Thyroid gland (tissue), 4 donors: ENCODE measurements at regions not wholly inside any gene's neighbourhood (a gene's known extent, or its start where the extent isn't known, plus 50 kb on each side); places are given as distances from the start of the nearest gene placed in this dataset.
"Not testable (repeated sequence)": the region's sequence is repeated elsewhere in the genome, so short reads cannot be mapped to it uniquely, and the experiment has no call there.

Experiments used
- DNase-seq, 2 donors: peaks; one replicate each; pipeline ENCODE4 v3.0.0-alpha.2; 2019
- H3K27ac ChIP-seq, 3 donors: fragments of 200-600 bp; sonication (generic); 1 replicate in 2 of 3; 2 replicates in 1 of 3; pipeline ENCODE4 v1.5.1; 2016 to 2019; ENCODE audit warnings: mild to moderate bottlenecking in 1 of 3, moderate library complexity in 1 of 3
- H3K27me3 ChIP-seq: fragments of 200-600 bp; sonication (generic); one replicate; pipeline ENCODE4 v1.5.1; 2019
- H3K36me3 ChIP-seq, 2 donors: fragments of 200-600 bp; sonication (generic); one replicate each; pipeline ENCODE4 v1.5.1; 2016 to 2019
- H3K4me1 ChIP-seq, 2 donors: fragments of 200-600 bp; sonication (generic); one replicate each; pipeline ENCODE4 v1.5.1; 2017 to 2019
- H3K4me3 ChIP-seq, 3 donors: fragments of 200-600 bp; sonication (generic); replicated peaks in 1 of 3; 1 replicate in 2 of 3; 2 replicates in 1 of 3; pipeline ENCODE4 v1.5.1; 2016; ENCODE audit warnings: mild to moderate bottlenecking in 1 of 3
- H3K9me3 ChIP-seq: fragments of 200-600 bp; sonication (generic); one replicate; pipeline ENCODE4 v1.5.1; 2017
- POLR2A ChIP-seq, 2 donors: fragments of 450-650 bp; IDR thresholded peaks; one replicate each; pipeline ENCODE4 v1.6.1; 2017; ENCODE audit warnings: antibody characterized with exemption in 2 of 2, mild to moderate bottlenecking in 2 of 2, moderate library complexity in 1 of 2
- WGBS, 2 donors: methylation state at CpG; one replicate each; pipeline ENCODE4 v1.1.5; 2017; 5-methylcytosine and 5-hydroxymethylcytosine counted together
- intact Hi-C: fragments of 100-400 bp; cut with DNase I; formaldehyde crosslinking; loops from one replicate; pipeline ENCODE4 v1.15.1; 2023
- TF ChIP-seq, protein P1 (sequence below), 6 experiments: fragments of 200-600 bp in 3 of 6; fragments of 450-650 bp in 3 of 6; sonication (generic) in 3 of 6; IDR thresholded peaks; one replicate each; pipeline ENCODE4 v1.5.1; 2016 to 2019; ENCODE audit warnings: antibody characterized with exemption in 6 of 6, mild to moderate bottlenecking in 2 of 6, inconsistent platforms in 1 of 6, moderate library complexity in 1 of 6

DNA sequence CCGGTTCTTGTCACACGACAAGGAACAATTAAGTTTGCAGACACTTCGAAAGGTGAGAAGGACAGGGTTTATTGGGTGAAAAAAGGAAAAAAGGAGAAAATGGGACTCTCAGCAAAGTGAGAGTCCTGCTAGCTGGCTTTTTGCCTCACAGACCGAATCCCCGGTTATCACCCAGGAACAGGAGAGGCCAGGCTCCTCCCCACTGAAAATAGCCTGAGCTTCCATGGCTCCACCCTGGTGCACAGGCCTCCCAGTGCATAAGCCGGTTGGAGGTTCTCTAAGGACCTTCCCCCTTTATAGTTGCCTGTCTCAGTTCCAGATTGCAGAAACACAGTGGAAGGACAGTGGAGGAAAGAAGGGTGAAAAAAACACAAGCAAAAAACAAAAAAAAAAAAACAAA lies 571.7 kb downstream of the KCTD12 start:
- 65 to 69% methylated on average over 6 of the region's 6 CpGs for WGBS, 2 donors
- no peak overlapping the region for H3K27ac ChIP-seq
- H3K36me3 ChIP-seq: no peaks in the 10 kb centered on the region
- DNase-seq: no peak
- intact Hi-C loops: no loop called here
- no peak for TF ChIP-seq POLR2A (IDR thresholded peaks at IDR 0.05)
- TF ChIP-seq, protein P1, sequence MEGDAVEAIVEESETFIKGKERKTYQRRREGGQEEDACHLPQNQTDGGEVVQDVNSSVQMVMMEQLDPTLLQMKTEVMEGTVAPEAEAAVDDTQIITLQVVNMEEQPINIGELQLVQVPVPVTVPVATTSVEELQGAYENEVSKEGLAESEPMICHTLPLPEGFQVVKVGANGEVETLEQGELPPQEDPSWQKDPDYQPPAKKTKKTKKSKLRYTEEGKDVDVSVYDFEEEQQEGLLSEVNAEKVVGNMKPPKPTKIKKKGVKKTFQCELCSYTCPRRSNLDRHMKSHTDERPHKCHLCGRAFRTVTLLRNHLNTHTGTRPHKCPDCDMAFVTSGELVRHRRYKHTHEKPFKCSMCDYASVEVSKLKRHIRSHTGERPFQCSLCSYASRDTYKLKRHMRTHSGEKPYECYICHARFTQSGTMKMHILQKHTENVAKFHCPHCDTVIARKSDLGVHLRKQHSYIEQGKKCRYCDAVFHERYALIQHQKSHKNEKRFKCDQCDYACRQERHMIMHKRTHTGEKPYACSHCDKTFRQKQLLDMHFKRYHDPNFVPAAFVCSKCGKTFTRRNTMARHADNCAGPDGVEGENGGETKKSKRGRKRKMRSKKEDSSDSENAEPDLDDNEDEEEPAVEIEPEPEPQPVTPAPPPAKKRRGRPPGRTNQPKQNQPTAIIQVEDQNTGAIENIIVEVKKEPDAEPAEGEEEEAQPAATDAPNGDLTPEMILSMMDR (IDR thresholded peaks at IDR 0.05): no peak
- no peaks in the 10 kb centered on the region for H3K9me3 ChIP-seq
- H3K27me3 ChIP-seq: no peaks in the 10 kb centered on the region
- no peaks in the 10 kb centered on the region for H3K4me1 ChIP-seq
- H3K4me3 ChIP-seq: no peak overlapping the region

DNA sequence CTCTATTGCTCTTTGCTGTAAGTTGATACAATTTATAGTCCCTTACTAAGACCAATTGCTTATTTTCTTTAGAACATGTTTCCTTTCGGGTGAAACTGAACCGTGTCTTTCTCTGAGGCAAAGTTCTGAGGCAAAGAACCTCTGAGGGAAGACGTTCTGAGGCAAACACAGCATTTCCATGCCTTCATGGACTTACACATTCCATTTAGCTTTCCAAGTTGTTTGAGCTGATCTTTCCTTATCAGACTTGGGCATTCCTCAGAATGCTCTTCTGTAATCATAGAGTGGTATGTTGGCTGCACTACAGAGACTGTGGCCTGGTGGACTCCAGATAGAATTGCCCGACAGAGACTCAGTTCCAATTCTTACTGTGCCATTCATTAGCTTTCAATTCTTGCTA lies 579.1 kb downstream of the KCTD12 start:
- H3K4me1 ChIP-seq: peaks cover 0 to 7% of the 10 kb centered on the region in 2 donors
- TF ChIP-seq, protein P1 (IDR thresholded peaks at IDR 0.05): peak in 1 of 6 experiments; percentile 18
- no peak for TF ChIP-seq POLR2A (IDR thresholded peaks at IDR 0.05)
- WGBS, 2 donors: 14 to 26% methylated on average over 4 of the region's 4 CpGs
- no peaks in the 10 kb centered on the region for H3K36me3 ChIP-seq
- H3K27ac ChIP-seq: peak overlapping the region in 1 of 3 donors; percentile 2
- intact Hi-C loops: no loop called here
- no peaks in the 10 kb centered on the region for H3K27me3 ChIP-seq
- no peaks in the 10 kb centered on the region for H3K9me3 ChIP-seq
- DNase-seq: peak in 1 of 2 donors; percentile 9
- H3K4me3 ChIP-seq: no peak overlapping the region

DNA sequence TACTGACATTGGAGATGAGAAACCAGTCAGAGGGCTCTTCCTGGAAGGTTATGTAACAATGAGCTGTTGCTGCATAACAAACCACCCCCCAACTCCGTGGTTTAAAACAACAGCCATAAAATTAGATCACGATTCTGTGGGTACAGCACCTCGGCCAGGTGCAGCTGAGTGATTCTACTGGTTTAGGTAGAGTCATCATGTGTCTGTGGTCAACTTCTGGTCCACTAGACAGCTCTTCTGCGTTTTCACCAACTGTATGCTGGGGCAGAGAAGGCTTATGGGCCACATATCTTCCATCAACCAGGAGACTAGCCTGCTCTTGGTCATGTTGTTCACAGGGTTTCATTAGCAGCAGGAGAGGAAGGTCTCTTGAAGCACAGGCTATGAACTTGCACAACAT lies 585.5 kb downstream of the KCTD12 start:
- 91 to 93% methylated on average over 4 of the region's 4 CpGs for WGBS, 2 donors
- TF ChIP-seq, protein P1 (IDR thresholded peaks at IDR 0.05): no peak
- TF ChIP-seq POLR2A (IDR thresholded peaks at IDR 0.05): no peak
- Histone ChIP-seq H3K27me3 (no peaks in the 10 kb centered on the region), H3K27ac (no peak overlapping the region), H3K36me3 (no peaks in the 10 kb centered on the region), H3K4me3 (no peak overlapping the region), H3K4me1 (no peaks in the 10 kb centered on the region), H3K9me3 (no peaks in the 10 kb centered on the region)
- intact Hi-C loops: no loop called here
- DNase-seq: no peak

DNA sequence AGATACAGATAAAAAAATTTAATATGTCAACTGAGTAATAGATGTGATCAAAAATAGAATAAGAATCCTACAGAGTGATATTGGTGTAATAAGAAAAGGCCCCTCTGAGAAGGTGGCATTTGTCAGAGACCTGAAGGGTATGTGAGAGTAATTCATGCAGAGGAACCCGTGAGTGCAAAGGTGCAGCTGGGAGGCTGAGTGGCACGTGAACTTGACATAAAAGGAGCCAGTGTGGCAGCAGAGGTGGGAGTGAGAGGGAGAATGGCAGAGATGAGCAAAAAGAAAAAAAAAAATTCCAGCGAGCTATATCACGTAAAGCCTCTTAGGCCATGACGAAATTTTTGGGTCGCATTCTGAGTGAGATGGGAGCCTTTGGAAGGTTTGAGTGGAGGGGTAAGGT lies 588.9 kb downstream of the KCTD12 start:
- H3K36me3 ChIP-seq: no peaks in the 10 kb centered on the region
- no peak for DNase-seq
- WGBS, 2 donors: 91 to 95% methylated on average over 6 of the region's 6 CpGs
- TF ChIP-seq, protein P1 (IDR thresholded peaks at IDR 0.05): no peak
- TF ChIP-seq POLR2A (IDR thresholded peaks at IDR 0.05): no peak
- no peaks in the 10 kb centered on the region for H3K9me3 ChIP-seq
- no peak overlapping the region for H3K27ac ChIP-seq
- intact Hi-C loops: no loop called here
- H3K4me1 ChIP-seq: no peaks in the 10 kb centered on the region
- no peak overlapping the region for H3K4me3 ChIP-seq
- H3K27me3 ChIP-seq: no peaks in the 10 kb centered on the region

DNA sequence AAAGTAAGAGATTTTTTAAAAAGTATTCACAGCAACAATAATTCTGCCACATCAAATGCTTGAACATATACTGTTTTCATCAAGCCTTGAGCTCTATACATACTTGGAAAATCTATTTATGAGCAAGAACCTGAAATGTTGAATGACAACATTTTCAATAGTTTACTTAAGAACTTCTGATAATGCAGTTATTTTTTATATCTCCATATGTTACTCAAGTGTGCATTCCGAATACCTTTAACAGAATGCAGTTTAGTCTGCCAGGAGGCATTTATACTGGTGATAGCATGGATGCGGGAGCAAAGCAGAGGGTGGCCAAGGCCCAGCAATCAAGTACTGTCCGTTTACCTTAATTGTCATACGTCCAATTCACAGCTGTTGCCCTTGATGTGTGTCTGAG lies 589.5 kb downstream of the KCTD12 start:
- no peak for DNase-seq
- 96 to 97% methylated on average over 4 of the region's 4 CpGs for WGBS, 2 donors
- intact Hi-C loops: no loop called here

DNA sequence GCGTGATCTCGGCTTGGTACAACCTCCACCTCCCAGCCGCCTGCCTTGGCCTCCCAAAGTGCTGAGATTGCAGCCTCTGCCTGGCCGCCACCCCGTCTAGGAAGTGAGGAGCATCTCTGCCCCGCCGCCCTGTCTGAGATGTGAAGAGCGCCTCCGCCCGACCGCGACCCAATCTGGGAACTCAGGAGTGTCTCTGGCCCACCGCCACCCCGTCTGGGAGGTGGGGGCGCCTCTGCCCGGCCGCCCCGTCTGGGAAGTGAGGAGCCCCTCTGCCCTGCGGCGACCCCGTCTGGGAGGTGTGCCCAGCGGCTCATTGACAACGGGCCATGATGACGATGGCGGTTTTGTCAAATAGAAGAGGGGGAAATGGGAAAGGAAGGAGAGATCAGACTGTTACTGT lies 591.2 kb downstream of the KCTD12 start:
- DNase-seq, H3K9me3 ChIP-seq, H3K27me3 ChIP-seq, H3K4me3 ChIP-seq, H3K36me3 ChIP-seq, intact Hi-C loops, H3K4me1 ChIP-seq, H3K27ac ChIP-seq: not testable (repeated sequence)
- 96 to 100% methylated on average over 5 to 18 of the region's 25 CpGs for WGBS, 2 donors

More for the DNA sequence above, 589.5 kb downstream of the KCTD12 start:
- H3K27ac ChIP-seq: no peak overlapping the region
- H3K4me3 ChIP-seq: no peak overlapping the region
- no peaks in the 10 kb centered on the region for H3K9me3 ChIP-seq
- TF ChIP-seq POLR2A (IDR thresholded peaks at IDR 0.05): no peak
- TF ChIP-seq, protein P1 (IDR thresholded peaks at IDR 0.05): no peak
- no peaks in the 10 kb centered on the region for H3K27me3 ChIP-seq
- H3K4me1 ChIP-seq: no peaks in the 10 kb centered on the region
- H3K36me3 ChIP-seq: no peaks in the 10 kb centered on the region
